IMR-90 (cell line): ENCODE measurements at regions not wholly inside any gene's neighbourhood (a gene's known extent, or its start where the extent isn't known, plus 50 kb on each side); places are given as distances from the start of the nearest gene placed in this dataset.

Source experiments
- ATAC-seq: fragments of 200-7000 bp; cut with Tn5 transposase; 2 replicates; pipeline ENCODE4 v1.9.1; 2020; ENCODE audit warnings: low read depth, mild to moderate bottlenecking, moderate library complexity
- BruUV-seq: library from RNA; stranded (reverse); fragments of 400-500 nt; replicated peaks from 2 replicates; lab custom pipeline; 2021; lab: Mats Ljungman, UMichigan
- CTCF ChIA-PET: fragments of 300-600 bp; formaldehyde crosslinking; extraction: SDS; loops from one replicate; lab custom pipeline; 2021; ENCODE audit warnings: antibody characterized with exemption; lab: Yijun Ruan, JAX
- POLR2A ChIA-PET: fragments of 300-600 bp; sonication (Branson Sonifier 250); formaldehyde crosslinking; loops from one replicate; lab custom pipeline; 2022; ENCODE audit warnings: antibody characterized with exemption; ENCODE audit not compliant: unreplicated experiment; lab: Charles Lee
- DNase-seq: peaks from one replicate; pipeline ENCODE4 v3.0.0; 2013
- H2AFZ ChIP-seq: replicated peaks from 2 replicates; pipeline ENCODE3; 2013; ENCODE audit warnings: low read length, mild to moderate bottlenecking; ENCODE audit not compliant: poor library complexity
- H2AK5ac ChIP-seq: 2 replicates; pipeline ENCODE4 v1.6.1; 2013; ENCODE audit warnings: low read depth, low read length, inconsistent platforms
- H2AK9ac ChIP-seq: replicated peaks from 2 replicates; pipeline ENCODE3; 2013; ENCODE audit warnings: mild to moderate bottlenecking, low read depth, low read length, moderate library complexity; ENCODE audit not compliant: poor library complexity
- H2BK120ac ChIP-seq: 2 replicates; pipeline ENCODE4 v1.6.1; 2013; ENCODE audit warnings: low read depth, low read length, inconsistent platforms
- H2BK15ac ChIP-seq: 3 replicates; pipeline ENCODE4 v1.6.1; 2013; ENCODE audit warnings: low read depth, low read length, inconsistent platforms
- H2BK20ac ChIP-seq: 2 replicates; pipeline ENCODE4 v1.6.1; 2013; ENCODE audit warnings: low read depth, mild to moderate bottlenecking, inconsistent platforms, low read length, moderate library complexity
- H2BK5ac ChIP-seq: 2 replicates; pipeline ENCODE4 v1.6.1; 2013; ENCODE audit warnings: mild to moderate bottlenecking, low read depth, low read length, inconsistent platforms; ENCODE audit not compliant: poor library complexity, severe bottlenecking
- H3K14ac ChIP-seq: replicated peaks from 2 replicates; pipeline ENCODE4 v1.6.1; 2013; ENCODE audit warnings: low read depth, low read length, inconsistent platforms
- H3K18ac ChIP-seq: 2 replicates; pipeline ENCODE4 v1.6.1; 2013; ENCODE audit warnings: low read depth, low read length, control low read depth
- H3K23ac ChIP-seq: 2 replicates; pipeline ENCODE4 v1.6.1; 2013; ENCODE audit warnings: low read depth, low read length, inconsistent platforms
- H3K27ac ChIP-seq: 2 replicates; pipeline ENCODE4 v1.5.1; 2013; ENCODE audit warnings: mild to moderate bottlenecking, control low read depth, low read length; ENCODE audit not compliant: insufficient read depth
- H3K27me3 ChIP-seq: 2 replicates; pipeline ENCODE4 v1.6.1; 2013; ENCODE audit warnings: low read length; ENCODE audit not compliant: control insufficient read depth, insufficient read depth
- H3K36me3 ChIP-seq: 2 replicates; pipeline ENCODE4 v1.6.1; 2013; ENCODE audit warnings: low read length, mixed read lengths; ENCODE audit not compliant: control insufficient read depth, insufficient read depth
- H3K4ac ChIP-seq: 2 replicates; pipeline ENCODE4 v1.6.1; 2013; ENCODE audit warnings: low read depth, low read length, inconsistent platforms
- H3K4me1 ChIP-seq: 2 replicates; pipeline ENCODE4 v1.6.1; 2013; ENCODE audit warnings: low read length, mixed read lengths; ENCODE audit not compliant: control insufficient read depth, insufficient read depth
- H3K4me2 ChIP-seq: 2 replicates; pipeline ENCODE4 v1.6.1; 2013; ENCODE audit warnings: low read depth, mild to moderate bottlenecking, control low read depth, low read length, moderate library complexity
- H3K4me3 ChIP-seq: 2 replicates; pipeline ENCODE4 v1.5.1; 2013; ENCODE audit warnings: low read depth, mild to moderate bottlenecking, control low read depth, low read length, moderate library complexity; ENCODE audit not compliant: insufficient read depth
- H3K56ac ChIP-seq: 2 replicates; pipeline ENCODE4 v1.6.1; 2013; ENCODE audit warnings: low read length, inconsistent platforms; ENCODE audit not compliant: insufficient read depth; ENCODE audit errors: extremely low read depth
- H3K79me1 ChIP-seq, 2 experiments: 2 replicates each; pipeline ENCODE4 v1.6.1; 2013; ENCODE audit warnings: low read length in 2 of 2, inconsistent platforms in 1 of 2, low read depth in 1 of 2
- H3K9ac ChIP-seq: 2 replicates; pipeline ENCODE4 v1.6.1; 2013; ENCODE audit warnings: low read depth, low read length, control low read depth
- H3K9me1 ChIP-seq: 2 replicates; pipeline ENCODE4 v1.6.1; 2013; ENCODE audit warnings: low read length, inconsistent platforms; ENCODE audit not compliant: insufficient read depth
- H3K9me3 ChIP-seq: 2 replicates; pipeline ENCODE4 v1.6.1; 2013; ENCODE audit warnings: low read length; ENCODE audit not compliant: control insufficient read depth, insufficient read depth
- H4K20me1 ChIP-seq: 2 replicates; pipeline ENCODE4 v1.6.1; 2013; ENCODE audit warnings: low read length, inconsistent platforms; ENCODE audit not compliant: insufficient read depth
- H4K5ac ChIP-seq: 2 replicates; pipeline ENCODE4 v1.6.1; 2013; ENCODE audit warnings: mild to moderate bottlenecking, low read depth, low read length, control low read depth
- H4K8ac ChIP-seq, 2 experiments: 2 replicates each; pipeline ENCODE4 v1.6.1; 2013; ENCODE audit warnings: low read depth in 2 of 2, low read length in 2 of 2, control low read depth in 1 of 2, inconsistent platforms in 1 of 2
- H4K91ac ChIP-seq: 2 replicates; pipeline ENCODE4 v1.6.1; 2013; ENCODE audit warnings: low read depth, low read length, inconsistent platforms; ENCODE audit not compliant: insufficient read depth
- BHLHE40 ChIP-seq: fragments of 150-350 bp; IDR thresholded peaks from 2 replicates; pipeline ENCODE4 v1.6.1; 2016; ENCODE audit warnings: mild to moderate bottlenecking, low read depth, low read length
- CHD1 ChIP-seq: IDR thresholded peaks from 2 replicates; pipeline ENCODE4 v1.6.1; 2012; ENCODE audit warnings: low read depth, low read length, improper control_type of control experiment
- CTCF ChIP-seq: conservative IDR thresholded peaks from 2 replicates; pipeline ENCODE4 v1.5.1; 2012; ENCODE audit warnings: mild to moderate bottlenecking, low read depth, low read length, improper control_type of control experiment
- ELK1 ChIP-seq: fragments of 150-350 bp; IDR thresholded peaks from 2 replicates; pipeline ENCODE4 v1.6.1; 2016; ENCODE audit warnings: low read depth, mild to moderate bottlenecking, low read length, moderate library complexity, borderline replicate concordance
- MAZ ChIP-seq: IDR thresholded peaks from 2 replicates; pipeline ENCODE4 v1.6.1; 2012; ENCODE audit warnings: low read depth, mild to moderate bottlenecking, low read length, improper control_type of control experiment, moderate library complexity, borderline replicate concordance
- NFE2L2 ChIP-seq: fragments of 150-350 bp; IDR thresholded peaks from 2 replicates; pipeline ENCODE4 v1.6.1; 2016; ENCODE audit warnings: low read depth, mild to moderate bottlenecking, low read length
- POLR2A ChIP-seq: IDR thresholded peaks from 2 replicates; pipeline ENCODE4 v1.6.1; 2012; ENCODE audit warnings: mild to moderate bottlenecking, low read depth, low read length
- RCOR1 ChIP-seq: IDR thresholded peaks from 2 replicates; pipeline ENCODE4 v1.6.1; 2012; ENCODE audit warnings: mild to moderate bottlenecking, low read length, improper control_type of control experiment; ENCODE audit not compliant: insufficient replicate concordance
- RFX5 ChIP-seq: IDR thresholded peaks from 2 replicates; pipeline ENCODE4 v1.8.0; 2012; ENCODE audit warnings: low read depth, mild to moderate bottlenecking, low read length, moderate library complexity
- SMC3 ChIP-seq: fragments of 150-350 bp; IDR thresholded peaks from 2 replicates; pipeline ENCODE4 v1.6.1; 2016; ENCODE audit warnings: low read depth, mild to moderate bottlenecking, antibody characterized with exemption, low read length, moderate library complexity
- USF2 ChIP-seq: fragments of 150-350 bp; IDR thresholded peaks from 2 replicates; pipeline ENCODE4 v1.6.1; 2017; ENCODE audit warnings: mild to moderate bottlenecking, antibody characterized with exemption, low read length, low read depth
- WGBS, 2 experiments: methylation state at CpG; one replicate each; pipeline versions ENCODE4 v1.1.5 to v1.1.7; 2013; ENCODE audit warnings: missing lambda C conversion rate in 2 of 2; ENCODE audit not compliant: insufficient read length in 1 of 2; ENCODE audit errors: extremely low coverage in 2 of 2; 5-methylcytosine and 5-hydroxymethylcytosine counted together
- dilution Hi-C: fragments of 300-500 bp; cut with HindIII; formaldehyde crosslinking; loops from one replicate; pipeline ENCODE4 v1.14.3; 2018; ENCODE audit warnings: low sequenced_read_pairs; ENCODE audit not compliant: unreplicated experiment
- in situ Hi-C: fragments of 300-500 bp; cut with MboI; formaldehyde crosslinking; loops from 3 replicates; pipeline ENCODE4 v1.14.3; 2019; ENCODE audit warnings: low sequenced_read_pairs, inconsistent platforms, mixed read lengths
- intact Hi-C: fragments of 100-400 bp; cut with micrococcal nuclease; formaldehyde crosslinking; loops from 2 replicates; pipeline ENCODE4 v1.10.0; 2022

GRCh38 chr5:21185536-21185935 lies 1197.5 kb upstream of the CDH18 start:
- H3K56ac ChIP-seq, result no peak overlapping the region
- DNase-seq, result no peak
- ChIA-PET CTCF (interaction anchor here (0.6 kb wide), 1 partner anchor 930 kb away, joined by 6 read pairs; no protein-coding TSS in a partner anchor), POLR2A (no interaction called here)
- no peak overlapping the region for H2AK5ac ChIP-seq
- no TSS peak for BruUV-seq
- TF ChIP-seq POLR2A (no peak), NFE2L2 (no peak), MAZ (no peak), SMC3 (no peak), ELK1 (no peak), RFX5 (no peak), USF2 (no peak), BHLHE40 (no peak), CTCF (no peak), CHD1 (no peak), RCOR1 (no peak)
- H4K8ac ChIP-seq, result no peak overlapping the region
- no peaks in the 10 kb centered on the region for H3K9me1 ChIP-seq
- no peaks in the 10 kb centered on the region for H3K79me1 ChIP-seq
- H3K36me3 ChIP-seq, result no peaks in the 10 kb centered on the region
- no peak overlapping the region for H3K23ac ChIP-seq
- no peak for ATAC-seq
- in situ Hi-C loops, result no loop called here
- H4K91ac ChIP-seq, result no peak overlapping the region
- intact Hi-C loops, result no loop called here
- H2BK15ac ChIP-seq, result no peak overlapping the region
- no peak overlapping the region for H4K5ac ChIP-seq
- dilution Hi-C loops, result no loop called here
- no peak overlapping the region for H3K4me2 ChIP-seq
- H3K27ac ChIP-seq, result no peak overlapping the region
- H2BK20ac ChIP-seq, result no peak overlapping the region
- H2AK9ac ChIP-seq, result no peak overlapping the region
- WGBS, 2 experiments, result no CpG with 5 or more reads among the region's 5 CpGs
- H3K4me1 ChIP-seq, result no peaks in the 10 kb centered on the region
- H3K18ac ChIP-seq, result no peak overlapping the region
- no peak overlapping the region for H3K4ac ChIP-seq
- no peaks in the 10 kb centered on the region for H4K20me1 ChIP-seq
- no peak overlapping the region for H3K9ac ChIP-seq
- H3K14ac ChIP-seq, result no peak overlapping the region
- no peak overlapping the region for H2BK5ac ChIP-seq
- H3K9me3 ChIP-seq, result peaks cover 2% of the 10 kb centered on the region; the same call in 1 of the 2 replicates
- no peak overlapping the region for H2AFZ ChIP-seq
- H3K4me3 ChIP-seq, result no peak overlapping the region
- no peaks in the 10 kb centered on the region for H3K27me3 ChIP-seq
- no peak overlapping the region for H2BK120ac ChIP-seq
